ENCODE measurements at regions not wholly inside any gene's neighbourhood (a gene's known extent, or its start where the extent isn't known, plus 50 kb on each side); places are given as distances from the start of the nearest gene placed in this dataset.

GRCh38 chr20:20938131-20938530, 168.0 kb downstream of the LINC00237 start:
- no peak for DNase-seq (ENCODE audit: low read depth in 2 of 2)

- no peak for DNase-seq (ENCODE audit: low read depth in 2 of 2)
Observed at GRCh38 chr20:20933142-20933958, 172.8 kb downstream of the LINC00237 start.

GRCh38 chr20:20932156-20932555, 174.0 kb downstream of the LINC00237 start:
- no peak for DNase-seq (ENCODE audit: low read depth in 2 of 2)

- no peak for DNase-seq (ENCODE audit: low read depth in 2 of 2)
Observed at GRCh38 chr20:20931632-20932031, 174.5 kb downstream of the LINC00237 start.

GRCh38 chr20:20931024-20931423, 175.1 kb downstream of the LINC00237 start:
- no peak for DNase-seq (ENCODE audit: low read depth in 2 of 2)

- no peak for DNase-seq (ENCODE audit: low read depth in 2 of 2)
Observed at GRCh38 chr20:20930500-20930899, 175.7 kb downstream of the LINC00237 start.

- DNase-seq (ENCODE audit: low read depth in 2 of 2): no peak
Observed at GRCh38 chr20:20929341-20929740, 176.8 kb downstream of the LINC00237 start.

- DNase-seq (ENCODE audit: low read depth in 2 of 2): no peak
Observed at GRCh38 chr20:20926222-20926905, 179.8 kb downstream of the LINC00237 start.

- no peak for DNase-seq (ENCODE audit: low read depth in 2 of 2)
Observed at GRCh38 chr20:20920433-20920832, 185.7 kb downstream of the LINC00237 start.

- DNase-seq (ENCODE audit: low read depth in 2 of 2): no peak
Observed at GRCh38 chr20:20915844-20916243, 190.3 kb downstream of the LINC00237 start.

GRCh38 chr20:20904501-20904831, 192.0 kb upstream of the RALGAPA2 start:
- no peak for DNase-seq (ENCODE audit: low read depth in 2 of 2)

GRCh38 chr20:20903773-20904500, 191.5 kb upstream of the RALGAPA2 start:
- no peak for DNase-seq (ENCODE audit: low read depth in 2 of 2)

GRCh38 chr20:20897922-20898321, 185.5 kb upstream of the RALGAPA2 start:
- no peak for DNase-seq (ENCODE audit: low read depth in 2 of 2)

GRCh38 chr20:20897145-20897544, 184.7 kb upstream of the RALGAPA2 start:
- DNase-seq (ENCODE audit: low read depth in 2 of 2): no peak

GRCh38 chr20:20896606-20897005, 184.2 kb upstream of the RALGAPA2 start:
- DNase-seq (ENCODE audit: low read depth in 2 of 2): no peak

- DNase-seq (ENCODE audit: low read depth in 2 of 2): no peak
Observed at GRCh38 chr20:20895537-20895936, 183.1 kb upstream of the RALGAPA2 start.

- no peak for DNase-seq (ENCODE audit: low read depth in 2 of 2)
Observed at GRCh38 chr20:20894753-20895152, 182.3 kb upstream of the RALGAPA2 start.

GRCh38 chr20:20894280-20894679, 181.8 kb upstream of the RALGAPA2 start:
- no peak for DNase-seq (ENCODE audit: low read depth in 2 of 2)

- DNase-seq (ENCODE audit: low read depth in 2 of 2): no peak
Observed at GRCh38 chr20:20892328-20892727, 179.9 kb upstream of the RALGAPA2 start.

GRCh38 chr20:20890751-20891150, 178.3 kb upstream of the RALGAPA2 start:
- no peak for DNase-seq (ENCODE audit: low read depth in 2 of 2)

GRCh38 chr20:20888936-20889335, 176.5 kb upstream of the RALGAPA2 start:
- no peak for DNase-seq (ENCODE audit: low read depth in 2 of 2)

GRCh38 chr20:20888266-20888656, 175.8 kb upstream of the RALGAPA2 start:
- no peak for DNase-seq (ENCODE audit: low read depth in 2 of 2)
